ENCODE measurements at regions not wholly inside any gene's neighbourhood (a gene's known extent, or its start where the extent isn't known, plus 50 kb on each side); places are given as distances from the start of the nearest gene placed in this dataset.

GRCh38 chr6:56407883-56408410 lies 160.6 kb upstream of the COL21A1 start:
- no peak for ATAC-seq
- H3K9me3 ChIP-seq: no peaks in the 10 kb centered on the region
- no peak for TF ChIP-seq POLR2AphosphoS5 (IDR thresholded peaks at IDR 0.05)
- WGBS, 2 donors (ENCODE audit: low coverage in 1 of 2): 80 to 93% methylated on average over 1 of the region's 1 CpG
- H3K36me3 ChIP-seq: no peaks in the 10 kb centered on the region
- no peak overlapping the region for H3K4me3 ChIP-seq
- no peak overlapping the region for H3K27ac ChIP-seq
- peaks cover 4 to 17% (median 9%) of the 10 kb centered on the region in 3 donors for H3K4me1 ChIP-seq
- no peaks in the 10 kb centered on the region for H3K27me3 ChIP-seq

DNA sequence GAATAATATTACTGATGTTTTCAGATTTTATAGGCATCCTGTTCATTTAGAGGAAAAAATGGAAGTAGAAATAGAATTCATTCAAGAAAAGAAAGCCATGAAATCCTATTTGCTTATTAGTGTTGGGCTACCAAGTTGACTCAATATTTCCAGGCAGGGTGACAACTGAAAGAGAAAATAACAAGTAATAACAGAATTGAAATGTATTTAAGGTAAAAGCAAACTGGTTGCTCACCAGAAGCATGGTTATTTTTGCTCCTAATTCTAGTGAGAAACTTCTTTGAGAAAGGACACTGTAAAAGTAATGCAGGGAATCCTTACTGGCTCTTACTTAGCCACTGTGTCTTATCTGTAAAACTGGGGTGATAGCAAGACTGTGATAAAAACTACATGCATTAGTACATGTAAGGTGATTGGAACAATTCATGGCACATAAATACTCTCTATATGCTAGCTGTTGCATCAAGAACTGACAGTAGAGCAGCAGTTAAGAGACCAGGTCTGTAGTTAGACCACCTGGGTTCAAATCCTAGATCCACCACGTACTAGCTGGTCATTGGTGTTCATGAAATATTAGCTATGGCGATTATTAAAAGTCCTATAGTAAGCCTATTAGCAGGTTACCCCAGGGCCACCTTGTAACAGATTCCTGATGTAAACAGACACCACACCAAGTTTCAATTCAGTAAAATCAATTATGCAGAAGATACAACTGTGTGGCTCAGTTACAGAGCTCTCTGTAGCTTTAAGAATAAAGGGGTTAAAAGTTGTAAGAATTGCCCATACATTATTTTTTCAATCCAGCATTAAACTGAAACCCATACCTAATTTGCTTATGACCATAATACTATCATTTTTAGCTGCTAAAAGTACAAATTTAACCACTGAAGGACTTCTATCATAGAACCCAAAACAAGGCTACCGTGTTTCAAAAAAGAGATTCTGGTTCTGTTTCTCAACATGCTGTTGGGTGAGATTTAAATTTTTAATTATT lies 159.2 kb upstream of the COL21A1 start:
- H3K4me1 ChIP-seq: peaks cover 4 to 17% (median 9%) of the 10 kb centered on the region in 3 donors
- no peaks in the 10 kb centered on the region for H3K36me3 ChIP-seq
- H3K9me3 ChIP-seq: no peaks in the 10 kb centered on the region
- H3K27me3 ChIP-seq: no peaks in the 10 kb centered on the region
- H3K27ac ChIP-seq: no peak overlapping the region
- no peak for TF ChIP-seq EP300 (IDR thresholded peaks at IDR 0.05)
- TF ChIP-seq POLR2AphosphoS5 (IDR thresholded peaks at IDR 0.05): no peak
- no peak for TF ChIP-seq POLR2A (IDR thresholded peaks at IDR 0.05)
- TF ChIP-seq CTCF (IDR thresholded peaks at IDR 0.05): no peak
- ATAC-seq: no peak
- 96 to 100% methylated on average over 2 to 3 of the region's 3 CpGs for WGBS, 2 donors (ENCODE audit: low coverage in 1 of 2)
- H3K4me3 ChIP-seq: no peak overlapping the region

DNA sequence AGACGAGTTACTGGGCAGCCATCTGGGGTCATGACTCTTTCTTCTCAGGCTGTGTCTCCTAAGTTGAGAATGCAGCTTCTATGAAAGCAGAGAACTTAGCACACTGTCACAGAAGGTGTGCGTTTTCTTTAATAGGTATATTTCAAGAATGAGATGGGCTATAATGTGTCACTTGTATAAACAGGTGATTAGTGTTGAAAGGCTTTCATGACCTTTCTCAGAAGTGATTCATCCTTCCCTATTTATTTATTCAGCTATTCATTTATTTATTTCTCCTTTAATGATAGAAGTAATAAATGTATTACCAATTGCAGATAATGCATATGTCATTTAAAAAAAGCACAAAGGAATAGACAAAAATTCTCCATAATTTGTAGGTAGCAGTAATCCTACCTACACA lies 157.2 kb upstream of the COL21A1 start:
- Histone ChIP-seq H3K27ac (peak overlapping the region in 1 of 4 donors; percentile 60), H3K36me3 (no peaks in the 10 kb centered on the region), H3K27me3 (no peaks in the 10 kb centered on the region), H3K4me3 (no peak overlapping the region), H3K4me1 (peaks cover 4 to 17% (median 9%) of the 10 kb centered on the region in 3 donors), H3K9me3 (no peaks in the 10 kb centered on the region)
- TF ChIP-seq POLR2A (IDR thresholded peaks at IDR 0.05): no peak
- TF ChIP-seq EP300 (IDR thresholded peaks at IDR 0.05): no peak
- no peak for TF ChIP-seq CTCF (IDR thresholded peaks at IDR 0.05)
- TF ChIP-seq POLR2AphosphoS5 (IDR thresholded peaks at IDR 0.05): no peak
- 61 to 74% methylated on average over 2 of the region's 2 CpGs for WGBS, 2 donors (ENCODE audit: low coverage in 1 of 2)
- no peak for ATAC-seq

DNA sequence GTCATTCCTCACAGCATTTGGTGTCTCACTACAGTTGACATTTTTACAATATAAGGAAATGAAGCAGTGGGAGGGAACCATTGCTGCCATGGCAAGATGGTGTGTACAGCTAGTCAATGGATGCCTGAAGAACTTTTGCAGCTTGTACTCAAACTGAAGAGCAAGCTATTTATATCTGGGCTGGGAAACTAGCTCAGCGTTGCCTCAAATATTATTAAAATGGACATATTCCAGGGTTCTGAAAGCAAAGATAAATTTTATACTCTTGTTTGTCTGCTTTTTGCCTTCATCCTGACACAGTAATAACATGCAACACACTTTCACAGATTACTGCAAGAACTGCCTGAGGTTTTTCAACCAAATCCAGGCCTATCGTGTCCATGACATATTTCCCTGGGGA lies 156.4 kb upstream of the COL21A1 start:
- no peaks in the 10 kb centered on the region for H3K9me3 ChIP-seq
- 0 to 33% methylated on average over 1 to 2 of the region's 2 CpGs for WGBS, 2 donors (ENCODE audit: low coverage in 1 of 2)
- H3K4me1 ChIP-seq: peaks cover 4 to 17% (median 9%) of the 10 kb centered on the region in 3 donors
- peak overlapping the region in 3 of 4 donors; percentile 29 to 60 (median 53) for H3K27ac ChIP-seq
- ATAC-seq: peak; percentile 22
- H3K4me3 ChIP-seq: no peak overlapping the region
- no peaks in the 10 kb centered on the region for H3K27me3 ChIP-seq
- TF ChIP-seq CTCF (IDR thresholded peaks at IDR 0.05) (no peak), POLR2AphosphoS5 (IDR thresholded peaks at IDR 0.05) (no peak), POLR2A (IDR thresholded peaks at IDR 0.05) (no peak), EP300 (IDR thresholded peaks at IDR 0.05) (no peak)
- H3K36me3 ChIP-seq: no peaks in the 10 kb centered on the region

DNA sequence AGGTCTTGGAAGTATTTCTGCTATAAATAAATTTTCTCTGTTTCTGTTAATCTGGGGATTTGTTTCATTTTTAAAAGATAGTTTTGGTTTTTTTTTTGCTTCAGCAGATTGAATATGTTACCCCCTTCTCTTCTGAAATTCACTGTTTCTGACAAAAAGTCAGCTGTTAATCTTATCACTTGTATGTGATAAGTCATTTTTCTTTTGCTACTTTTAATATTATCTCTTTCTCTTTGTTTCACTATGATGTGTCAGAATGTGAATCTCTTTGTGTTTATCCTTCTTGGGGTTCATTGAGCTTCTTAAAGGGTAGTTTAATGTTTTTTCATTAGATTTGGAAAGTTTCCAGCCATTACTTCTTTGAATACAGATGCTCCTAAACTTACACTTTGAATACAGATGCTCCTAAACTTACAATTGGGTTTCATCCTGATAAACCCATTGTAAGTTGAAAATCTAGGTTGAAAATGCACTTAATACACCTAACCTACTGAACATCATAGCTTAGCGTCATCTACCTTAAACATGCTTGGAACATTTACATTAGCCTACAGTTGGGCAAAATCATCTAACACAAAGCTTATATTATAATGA lies 154.2 kb upstream of the COL21A1 start:
- no peak for TF ChIP-seq CTCF (IDR thresholded peaks at IDR 0.05)
- no peak for TF ChIP-seq EP300 (IDR thresholded peaks at IDR 0.05)
- no peak for TF ChIP-seq POLR2AphosphoS5 (IDR thresholded peaks at IDR 0.05)
- TF ChIP-seq POLR2A (IDR thresholded peaks at IDR 0.05): no peak
- no peak for ATAC-seq
- Histone ChIP-seq H3K36me3 (no peaks in the 10 kb centered on the region), H3K9me3 (no peaks in the 10 kb centered on the region), H3K27me3 (no peaks in the 10 kb centered on the region), H3K27ac (no peak overlapping the region), H3K4me1 (peaks cover 4 to 17% (median 9%) of the 10 kb centered on the region in 3 donors), H3K4me3 (no peak overlapping the region)
- 100% methylated on average over 1 of the region's 1 CpG for WGBS, 2 donors (ENCODE audit: low coverage in 1 of 2)
